Breast epithelium (tissue), 3 donors: ENCODE measurements at regions not wholly inside any gene's neighbourhood (a gene's known extent, or its start where the extent isn't known, plus 50 kb on each side); places are given as distances from the start of the nearest gene placed in this dataset.

Experiments
- POLR2A ChIP-seq: fragments of 450-650 bp; IDR thresholded peaks from one replicate; pipeline ENCODE4 v1.6.1; 2016; ENCODE audit warnings: antibody characterized with exemption, mild to moderate bottlenecking, moderate library complexity
- POLR2AphosphoS5 ChIP-seq, 3 donors: sonication (generic); formaldehyde crosslinking; IDR thresholded peaks; one replicate each; pipeline ENCODE4 v1.6.1; 2017; ENCODE audit warnings: antibody characterized with exemption in 3 of 3
- TF ChIP-seq, protein P1 (sequence below), 3 donors: fragments of 450-650 bp; IDR thresholded peaks; one replicate each; pipeline ENCODE4 v1.5.1; 2016 to 2017; ENCODE audit warnings: antibody characterized with exemption in 3 of 3, mild to moderate bottlenecking in 3 of 3, moderate library complexity in 3 of 3

DNA sequence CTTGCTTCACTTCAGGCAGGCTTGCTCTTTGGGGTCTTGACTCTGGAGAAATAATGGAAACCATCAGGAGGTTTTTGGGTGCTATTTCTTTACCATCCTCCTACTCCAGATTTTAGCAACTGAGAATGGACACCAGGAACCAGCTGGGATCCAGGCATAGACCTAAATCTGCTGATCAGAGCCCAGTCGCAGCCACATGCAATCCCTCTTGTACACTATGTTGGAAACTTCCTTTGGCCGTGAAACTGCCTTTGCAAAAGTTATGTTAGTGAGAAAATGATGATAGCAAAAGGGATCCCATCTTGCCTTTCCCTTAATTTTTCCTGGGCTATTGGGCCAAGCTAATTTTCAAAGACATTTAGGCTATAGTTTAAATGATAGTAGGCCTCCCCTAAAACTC is 158.8 kb upstream of the ARL4C start:
- TF ChIP-seq, protein P1, sequence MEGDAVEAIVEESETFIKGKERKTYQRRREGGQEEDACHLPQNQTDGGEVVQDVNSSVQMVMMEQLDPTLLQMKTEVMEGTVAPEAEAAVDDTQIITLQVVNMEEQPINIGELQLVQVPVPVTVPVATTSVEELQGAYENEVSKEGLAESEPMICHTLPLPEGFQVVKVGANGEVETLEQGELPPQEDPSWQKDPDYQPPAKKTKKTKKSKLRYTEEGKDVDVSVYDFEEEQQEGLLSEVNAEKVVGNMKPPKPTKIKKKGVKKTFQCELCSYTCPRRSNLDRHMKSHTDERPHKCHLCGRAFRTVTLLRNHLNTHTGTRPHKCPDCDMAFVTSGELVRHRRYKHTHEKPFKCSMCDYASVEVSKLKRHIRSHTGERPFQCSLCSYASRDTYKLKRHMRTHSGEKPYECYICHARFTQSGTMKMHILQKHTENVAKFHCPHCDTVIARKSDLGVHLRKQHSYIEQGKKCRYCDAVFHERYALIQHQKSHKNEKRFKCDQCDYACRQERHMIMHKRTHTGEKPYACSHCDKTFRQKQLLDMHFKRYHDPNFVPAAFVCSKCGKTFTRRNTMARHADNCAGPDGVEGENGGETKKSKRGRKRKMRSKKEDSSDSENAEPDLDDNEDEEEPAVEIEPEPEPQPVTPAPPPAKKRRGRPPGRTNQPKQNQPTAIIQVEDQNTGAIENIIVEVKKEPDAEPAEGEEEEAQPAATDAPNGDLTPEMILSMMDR (IDR thresholded peaks at IDR 0.05): no peak
- TF ChIP-seq POLR2AphosphoS5 (IDR thresholded peaks at IDR 0.05) (no peak), POLR2A (no peak)
